ENCODE measurements at regions not wholly inside any gene's neighbourhood (a gene's known extent, or its start where the extent isn't known, plus 50 kb on each side); places are given as distances from the start of the nearest gene placed in this dataset.

DNA sequence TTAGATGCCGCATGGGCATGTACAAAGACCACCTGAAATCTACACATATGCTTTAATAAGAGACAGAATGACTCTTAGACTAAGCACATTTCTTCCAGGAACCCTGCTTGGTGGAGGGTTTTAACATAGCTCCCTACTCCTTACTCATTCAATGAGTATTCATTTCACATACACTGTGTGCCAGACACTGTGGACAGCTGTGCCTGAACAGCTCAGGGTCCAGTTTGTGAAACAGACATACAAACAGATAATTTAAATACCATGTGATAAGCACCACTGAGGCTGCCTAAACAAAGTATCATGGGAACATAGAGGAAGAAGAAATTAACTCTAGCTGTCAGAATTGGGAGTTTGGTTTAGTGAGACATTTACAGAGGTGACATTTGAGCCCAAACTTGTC is 65.2 kb upstream of the ITPRID1 start:
- DNase-seq (ENCODE audit: low read depth), result no peak
- H3K4me3 ChIP-seq (ENCODE audit: low read depth, low read length), result no peak overlapping the region
- TF ChIP-seq, protein P1, sequence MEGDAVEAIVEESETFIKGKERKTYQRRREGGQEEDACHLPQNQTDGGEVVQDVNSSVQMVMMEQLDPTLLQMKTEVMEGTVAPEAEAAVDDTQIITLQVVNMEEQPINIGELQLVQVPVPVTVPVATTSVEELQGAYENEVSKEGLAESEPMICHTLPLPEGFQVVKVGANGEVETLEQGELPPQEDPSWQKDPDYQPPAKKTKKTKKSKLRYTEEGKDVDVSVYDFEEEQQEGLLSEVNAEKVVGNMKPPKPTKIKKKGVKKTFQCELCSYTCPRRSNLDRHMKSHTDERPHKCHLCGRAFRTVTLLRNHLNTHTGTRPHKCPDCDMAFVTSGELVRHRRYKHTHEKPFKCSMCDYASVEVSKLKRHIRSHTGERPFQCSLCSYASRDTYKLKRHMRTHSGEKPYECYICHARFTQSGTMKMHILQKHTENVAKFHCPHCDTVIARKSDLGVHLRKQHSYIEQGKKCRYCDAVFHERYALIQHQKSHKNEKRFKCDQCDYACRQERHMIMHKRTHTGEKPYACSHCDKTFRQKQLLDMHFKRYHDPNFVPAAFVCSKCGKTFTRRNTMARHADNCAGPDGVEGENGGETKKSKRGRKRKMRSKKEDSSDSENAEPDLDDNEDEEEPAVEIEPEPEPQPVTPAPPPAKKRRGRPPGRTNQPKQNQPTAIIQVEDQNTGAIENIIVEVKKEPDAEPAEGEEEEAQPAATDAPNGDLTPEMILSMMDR (conservative IDR thresholded peaks at IDR 0.05; ENCODE audit: low read depth, low read length), result no peak

DNA sequence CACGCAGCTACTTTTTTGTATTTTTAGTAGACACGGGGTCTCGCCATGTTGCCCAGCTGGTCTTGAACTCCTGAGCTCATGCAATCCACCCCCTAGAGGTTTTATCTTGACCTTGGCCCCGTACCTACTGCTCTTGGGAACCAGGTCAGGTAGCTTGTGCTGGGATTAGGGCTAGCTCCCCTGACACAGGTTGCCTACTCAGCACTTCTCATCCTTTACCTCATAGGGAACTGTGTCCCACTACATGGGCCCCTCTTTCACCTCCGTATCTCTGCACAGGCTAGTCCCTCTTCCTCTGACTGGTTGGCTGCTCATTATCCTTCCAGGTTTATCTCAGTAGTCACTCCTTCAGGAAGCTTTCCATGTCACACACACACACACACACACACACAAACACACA is 58.0 kb upstream of the ITPRID1 start:
- no peak overlapping the region for H3K4me3 ChIP-seq (ENCODE audit: low read depth, low read length)
- DNase-seq (ENCODE audit: low read depth), result no peak
- TF ChIP-seq, protein P1 (conservative IDR thresholded peaks at IDR 0.05; ENCODE audit: low read depth, low read length), result no peak

DNA sequence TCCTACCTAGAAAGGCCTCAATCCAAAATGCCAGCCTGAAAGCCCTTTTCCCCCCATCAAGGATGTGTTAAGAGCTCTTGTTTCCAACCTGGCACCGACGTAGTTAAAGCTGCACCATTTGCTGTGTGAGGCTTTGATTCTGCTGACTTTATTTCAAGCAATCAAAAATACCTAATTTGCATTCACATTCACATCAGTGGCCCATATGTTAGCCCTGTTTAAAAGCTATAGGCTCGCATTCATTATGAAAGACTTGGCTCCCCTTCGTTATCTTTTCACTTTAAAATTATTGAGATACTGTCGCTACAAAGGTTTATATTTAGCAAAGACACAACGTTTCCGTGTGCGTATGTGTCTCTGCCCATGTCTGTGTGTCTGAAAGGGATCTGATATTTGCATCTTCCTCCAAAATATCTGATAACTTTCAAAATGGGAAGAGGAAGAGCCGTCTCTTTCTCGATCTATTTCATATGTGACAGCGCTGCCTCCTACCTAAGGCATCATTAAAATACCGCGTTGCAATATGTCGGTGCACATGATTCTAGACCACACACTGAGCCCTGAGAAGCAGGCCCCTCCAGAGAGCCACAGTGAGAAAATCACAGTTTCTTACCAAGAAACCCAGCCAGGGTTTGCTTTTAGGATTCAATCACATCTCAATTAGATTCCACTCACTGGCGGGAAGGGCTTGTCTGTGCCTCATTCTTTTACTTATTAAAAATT is 57.1 kb upstream of the ITPRID1 start:
- TF ChIP-seq, protein P1 (conservative IDR thresholded peaks at IDR 0.05; ENCODE audit: low read depth, low read length), result no peak
- H3K4me3 ChIP-seq (ENCODE audit: low read depth, low read length), result no peak overlapping the region

DNA sequence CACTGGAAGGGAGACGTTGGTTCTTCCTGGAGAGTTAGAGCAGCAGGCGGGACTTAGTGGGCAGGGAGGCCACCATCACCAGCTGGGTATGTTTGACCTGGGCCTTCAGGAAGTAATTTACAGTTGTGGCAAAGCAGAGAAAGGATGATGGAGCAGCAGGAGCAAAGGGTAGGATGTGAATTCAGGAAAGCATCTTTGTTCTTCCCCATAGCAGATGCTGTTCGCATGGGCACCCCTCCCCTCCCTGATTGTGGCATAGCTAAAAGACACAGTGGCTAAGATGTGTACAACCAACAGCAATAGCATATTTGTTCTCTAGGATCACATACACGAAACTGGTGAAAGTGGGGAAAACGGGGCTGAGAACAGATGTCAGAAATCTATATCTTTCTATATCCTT is 56.3 kb upstream of the ITPRID1 start:
- TF ChIP-seq, protein P1 (conservative IDR thresholded peaks at IDR 0.05; ENCODE audit: low read depth, low read length), result no peak
- H3K4me3 ChIP-seq (ENCODE audit: low read depth, low read length), result no peak overlapping the region
- DNase-seq (ENCODE audit: low read depth), result no peak

More for the DNA sequence above, 57.1 kb upstream of the ITPRID1 start:
- no peak for DNase-seq (ENCODE audit: low read depth)

DNA sequence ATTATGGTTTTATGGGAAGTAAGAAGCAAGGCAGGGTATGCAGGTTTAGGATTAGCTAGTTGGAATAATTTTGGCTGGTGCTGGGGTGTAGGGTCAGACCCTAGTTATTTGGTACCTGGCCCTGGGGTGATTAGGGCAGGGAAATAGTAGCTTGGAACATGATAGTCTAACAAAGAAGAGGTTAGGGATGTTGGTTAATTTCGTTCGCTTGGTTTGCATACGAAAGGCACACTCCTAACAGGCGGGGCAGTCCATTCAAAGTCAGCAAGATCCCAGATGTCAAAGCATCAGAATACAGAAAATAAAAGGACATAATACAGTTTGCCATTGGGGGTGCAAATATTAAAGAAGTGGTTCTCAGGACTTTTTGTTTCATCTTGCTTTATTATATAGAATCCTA is 55.7 kb upstream of the ITPRID1 start:
- DNase-seq (ENCODE audit: low read depth), result no peak
- TF ChIP-seq, protein P1 (conservative IDR thresholded peaks at IDR 0.05; ENCODE audit: low read depth, low read length), result no peak

DNA sequence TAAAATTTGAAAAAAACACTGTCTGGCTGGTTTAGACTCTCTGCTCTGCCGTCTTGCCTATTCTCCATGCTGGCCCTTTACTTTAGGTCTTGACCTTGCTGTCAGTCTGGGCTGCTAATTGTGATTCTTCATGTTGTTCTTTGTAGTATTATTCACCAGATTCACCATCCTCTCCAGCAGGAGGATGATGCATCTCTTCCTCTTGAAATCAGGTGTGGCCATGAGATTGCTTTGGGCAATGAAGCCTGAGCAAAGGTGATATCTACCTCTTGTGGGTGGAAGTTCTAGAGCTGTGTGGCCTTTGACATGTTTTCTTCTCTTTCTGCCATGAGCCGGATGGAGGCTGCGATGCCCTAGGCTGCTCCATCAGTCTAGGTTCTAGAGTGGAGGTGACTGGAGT is 51.3 kb upstream of the ITPRID1 start:
- H3K4me3 ChIP-seq (ENCODE audit: low read depth, low read length), result no peak overlapping the region
- DNase-seq (ENCODE audit: low read depth), result no peak
- TF ChIP-seq, protein P1 (conservative IDR thresholded peaks at IDR 0.05; ENCODE audit: low read depth, low read length), result no peak

More for the DNA sequence above, 55.7 kb upstream of the ITPRID1 start:
- H3K4me3 ChIP-seq (ENCODE audit: low read depth, low read length), result no peak overlapping the region

Measured in epithelial cell of proximal tubule (primary cell).